GM12878 (cell line): ENCODE measurements at regions not wholly inside any gene's neighbourhood (a gene's known extent, or its start where the extent isn't known, plus 50 kb on each side); places are given as distances from the start of the nearest gene placed in this dataset.

ENCODE experiments used
- ATAC-seq: fragments of 200-7000 bp; cut with Tn5 transposase; 3 replicates; pipeline ENCODE4 v1.9.1; 2020; ENCODE audit warnings: mild to moderate bottlenecking, moderate library complexity
- BruUV-seq: library from RNA; stranded (reverse); fragments of 400-500 nt; replicated peaks from 2 replicates; lab custom pipeline; 2021; lab: Mats Ljungman, UMichigan
- CTCF ChIA-PET: fragments of 300-600 bp; sonication (Branson Sonifier 250); formaldehyde crosslinking; extraction: SDS; loops from one replicate; lab custom pipeline; 2021; ENCODE audit warnings: inconsistent platforms; lab: Yijun Ruan, JAX
- POLR2A ChIA-PET: fragments of 350-600 bp; formaldehyde crosslinking; extraction: SDS; loops from one replicate; lab custom pipeline; 2021; ENCODE audit warnings: inconsistent platforms; lab: Charles Lee
- RAD21 ChIA-PET: fragments of 300-600 bp; sonication (Branson Sonifier 250); formaldehyde crosslinking; loops from one replicate; lab custom pipeline; 2023; ENCODE audit warnings: antibody characterized with exemption; ENCODE audit not compliant: unreplicated experiment; lab: Charles Lee
- SMC1A ChIA-PET: fragments of 300-600 bp; sonication (Branson Sonifier 250); formaldehyde crosslinking; loops from one replicate; lab custom pipeline; 2023; ENCODE audit not compliant: unreplicated experiment, uncharacterized antibody; lab: Charles Lee
- DNase-seq: peaks from one replicate; pipeline ENCODE4 v3.0.0-alpha.2; 2011; ENCODE audit warnings: low read depth, low spot score
- FAIRE-seq: peaks from 3 replicates; lab custom pipeline; 2011; peaks lifted over from hg19 to GRCh38; lab: Jason Lieb, UNC
- H2AFZ ChIP-seq: 2 replicates; pipeline ENCODE4 v1.6.0; 2011; ENCODE audit warnings: low read depth, low read length, control low read depth; ENCODE audit not compliant: control insufficient read depth
- H3K27ac ChIP-seq: 2 replicates; pipeline ENCODE4 v1.5.1; 2011; ENCODE audit warnings: control low read depth; ENCODE audit not compliant: control insufficient read depth, insufficient read depth
- H3K27me3 ChIP-seq, 2 experiments: replicated peaks in 1 of 2; 2 replicates each; pipeline versions ENCODE4 v1.6.0 to v1.6.1; 2011; ENCODE audit warnings: low read length in 1 of 2; ENCODE audit not compliant: control insufficient read depth in 2 of 2, insufficient read depth in 2 of 2
- H3K36me3 ChIP-seq, 2 experiments: 2 replicates each; pipeline ENCODE4 v1.5.1; 2011; ENCODE audit warnings: low read length in 1 of 2; ENCODE audit not compliant: control insufficient read depth in 2 of 2, insufficient read depth in 2 of 2
- H3K4me1 ChIP-seq: 2 replicates; pipeline ENCODE4 v1.6.1; 2011; ENCODE audit warnings: mild to moderate bottlenecking, low read length, moderate library complexity, mixed read lengths; ENCODE audit not compliant: control insufficient read depth, insufficient read depth
- H3K4me2 ChIP-seq: 2 replicates; pipeline ENCODE4 v1.6.0; 2011; ENCODE audit warnings: control low read depth; ENCODE audit not compliant: control insufficient read depth, insufficient read depth
- H3K4me3 ChIP-seq: fragments of 200-600 bp; sonication (generic); 2 replicates; pipeline ENCODE4 v1.5.1; 2016
- H3K79me2 ChIP-seq: 2 replicates; pipeline ENCODE4 v1.6.0; 2011; ENCODE audit warnings: low read length; ENCODE audit not compliant: control insufficient read depth, insufficient read depth
- H3K9ac ChIP-seq: 2 replicates; pipeline ENCODE4 v1.8.0; 2011; ENCODE audit warnings: low read length, control low read depth, mixed read lengths; ENCODE audit not compliant: control insufficient read depth, insufficient read depth
- H3K9me3 ChIP-seq: replicated peaks from 3 replicates; pipeline ENCODE4 v1.5.1; 2011; ENCODE audit warnings: mild to moderate bottlenecking, low read length; ENCODE audit not compliant: control insufficient read depth, insufficient read depth
- H4K20me1 ChIP-seq: 2 replicates; pipeline ENCODE4 v1.6.0; 2011; ENCODE audit not compliant: control insufficient read depth, insufficient read depth
- BHLHE40 ChIP-seq, 2 experiments: fragments of 450-650 bp in 1 of 2; IDR thresholded peaks; 2 replicates each; pipeline ENCODE4 v1.6.1; 2011 to 2017; ENCODE audit warnings: low read depth in 2 of 2, borderline replicate concordance in 1 of 2, improper control_type of control experiment in 1 of 2, low read length in 1 of 2, mild to moderate bottlenecking in 1 of 2
- IKZF1 ChIP-seq: fragments of 450-650 bp; conservative IDR thresholded peaks from 2 replicates; pipeline ENCODE4 v1.6.1; 2017; ENCODE audit warnings: antibody characterized with exemption, mild to moderate bottlenecking
- KDM1A ChIP-seq: fragments of 200-600 bp; sonication (generic); IDR thresholded peaks from 2 replicates; pipeline ENCODE4 v1.6.1; 2016; ENCODE audit warnings: borderline replicate concordance
- NFIC ChIP-seq: IDR thresholded peaks from 2 replicates; pipeline ENCODE4 v1.6.1; 2012; ENCODE audit warnings: low read depth, mild to moderate bottlenecking, inconsistent platforms, low read length, moderate library complexity
- NFYB ChIP-seq: IDR thresholded peaks from 2 replicates; pipeline ENCODE4 v1.6.1; 2011; ENCODE audit warnings: low read depth, mild to moderate bottlenecking, low read length, improper control_type of control experiment, moderate library complexity; ENCODE audit not compliant: insufficient read depth
- NR2C1 ChIP-seq: fragments of 450-650 bp; IDR thresholded peaks from 2 replicates; pipeline ENCODE4 v1.6.1; 2017; ENCODE audit warnings: antibody characterized with exemption, mild to moderate bottlenecking, moderate library complexity
- PRDM15 ChIP-seq: fragments of 450-650 bp; formaldehyde crosslinking; IDR thresholded peaks from 2 replicates; pipeline ENCODE4 v1.4.0; 2020; ENCODE audit warnings: mild to moderate bottlenecking, moderate library complexity
- SIN3A ChIP-seq: IDR thresholded peaks from 2 replicates; pipeline ENCODE4 v1.6.1; 2012; ENCODE audit warnings: low read depth, low read length, improper control_type of control experiment
- SMARCA5 ChIP-seq: fragments of 450-650 bp; IDR thresholded peaks from 2 replicates; pipeline ENCODE4 v1.6.1; 2017; ENCODE audit warnings: mild to moderate bottlenecking
- SP1 ChIP-seq: IDR thresholded peaks from one replicate; pipeline ENCODE4 v1.6.1; 2011; ENCODE audit warnings: low read depth, low read length
- ZNF274 ChIP-seq: IDR thresholded peaks from one replicate; pipeline ENCODE4 v1.8.0; 2011; ENCODE audit not compliant: insufficient read length, insufficient read depth
- ZNF622 ChIP-seq: fragments of 450-650 bp; IDR thresholded peaks from 2 replicates; pipeline ENCODE4 v1.6.1; 2017; ENCODE audit warnings: mild to moderate bottlenecking, inconsistent platforms
- ZZZ3 ChIP-seq: IDR thresholded peaks from 2 replicates; pipeline ENCODE4 v1.6.1; 2011; ENCODE audit warnings: low read depth; ENCODE audit not compliant: control insufficient read depth, insufficient read length
- WGBS: methylation state at CpG from one replicate; pipeline ENCODE4 v1.1.6; 2016; ENCODE audit warnings: low lambda C conversion rate; ENCODE audit not compliant: insufficient replicate concordance, insufficient coverage; ENCODE audit errors: missing lambda C conversion rate; 5-methylcytosine and 5-hydroxymethylcytosine counted together
- in situ Hi-C: fragments of 300-500 bp; cut with MboI; formaldehyde crosslinking; loops from 9 replicates; pipeline ENCODE4 v1.14.3; 2018; ENCODE audit warnings: mixed read lengths
- intact Hi-C: fragments of 100-400 bp; cut with micrococcal nuclease; formaldehyde crosslinking; loops from one replicate; pipeline ENCODE4 v1.14.2; 2022; ENCODE audit not compliant: unreplicated experiment

GRCh38 chr4:1460967-1461868 lies 55.0 kb upstream of the NKX1-1 start:
- no peak overlapping the region for H3K9ac ChIP-seq
- in situ Hi-C loops (loop anchor here (10.0 kb wide), 2 partner anchors 56 to 1046 kb away; partner anchors contain the start of gene NKX1-1), intact Hi-C loops (no loop called here)
- no peaks in the 10 kb centered on the region for H3K27me3 ChIP-seq
- H3K4me1 ChIP-seq, result no peaks in the 10 kb centered on the region
- FAIRE-seq (no peak), ATAC-seq (no peak), DNase-seq (no peak)
- SMC1A ChIA-PET, result no interaction called here
- H3K36me3 ChIP-seq, result no peaks in the 10 kb centered on the region
- WGBS, result 47% methylated on average over 18 of the region's 19 CpGs
- no peaks in the 10 kb centered on the region for H4K20me1 ChIP-seq
- CTCF ChIA-PET, result no interaction called here
- no peaks in the 10 kb centered on the region; the same call in 2 of the 3 replicates for H3K9me3 ChIP-seq
- TF ChIP-seq SIN3A, result no peak
- TF ChIP-seq NFIC, result no peak
- no peak for TF ChIP-seq NFYB
- no peak for TF ChIP-seq SMARCA5
- TF ChIP-seq PRDM15 (CRISPR knock-in tag), result no peak
- no peak for TF ChIP-seq BHLHE40 (IDR thresholded peaks at IDR 0.05; ENCODE audit: borderline replicate concordance in 1 of 2, low read depth in 2 of 2, low read length in 1 of 2)
- no peak for TF ChIP-seq ZNF622
- no peak for TF ChIP-seq SP1
- no peak for TF ChIP-seq ZNF274
- TF ChIP-seq NR2C1, result no peak
- no peak for TF ChIP-seq IKZF1
- TF ChIP-seq KDM1A, result no peak
- no peak for TF ChIP-seq ZZZ3
- POLR2A ChIA-PET, result no interaction called here
- no peak overlapping the region for H3K4me2 ChIP-seq
- no peak overlapping the region for H3K4me3 ChIP-seq
- H3K27ac ChIP-seq, result no peak overlapping the region
- H2AFZ ChIP-seq, result no peak overlapping the region
- RAD21 ChIA-PET, result no interaction called here
- no peaks in the 10 kb centered on the region for H3K79me2 ChIP-seq
- no TSS peak for BruUV-seq
